ENCODE measurements at regions not wholly inside any gene's neighbourhood (a gene's known extent, or its start where the extent isn't known, plus 50 kb on each side); places are given as distances from the start of the nearest gene placed in this dataset.
"Not testable (repeated sequence)": the region's sequence is repeated elsewhere in the genome, so short reads cannot be mapped to it uniquely, and the experiment has no call there.

- TF ChIP-seq CTCF (IDR thresholded peaks at IDR 0.05): no peak
- TF ChIP-seq POLR2A (IDR thresholded peaks at IDR 0.05): no peak
- TF ChIP-seq POLR2AphosphoS5 (IDR thresholded peaks at IDR 0.05; ENCODE audit: insufficient read depth in 1 of 2, low read depth in 1 of 2): no peak
Observed at GRCh38 chr10:53162856-53163255, 390.3 kb upstream of the MBL2 start.

GRCh38 chr10:53161231-53161630 lies 388.6 kb upstream of the MBL2 start:
- no peaks in the 10 kb centered on the region for H3K27me3 ChIP-seq
- H3K27ac ChIP-seq: no peak overlapping the region
- DNase-seq (ENCODE audit: extremely low spot score in 2 of 2): no peak
- intact Hi-C loops (cut with DNase I): no loop called here
- no peak overlapping the region for H3K4me3 ChIP-seq
- TF ChIP-seq CTCF (IDR thresholded peaks at IDR 0.05): no peak
- TF ChIP-seq POLR2A (IDR thresholded peaks at IDR 0.05): no peak
- no peak for TF ChIP-seq POLR2AphosphoS5 (IDR thresholded peaks at IDR 0.05; ENCODE audit: insufficient read depth in 1 of 2, low read depth in 1 of 2)
- peaks cover 4% of the 10 kb centered on the region for H3K9me3 ChIP-seq
- no peaks in the 10 kb centered on the region for H3K36me3 ChIP-seq
- H3K4me1 ChIP-seq: no peaks in the 10 kb centered on the region

More at GRCh38 chr10:53162856-53163255, 390.3 kb upstream of the MBL2 start:
- Histone ChIP-seq H3K36me3 (no peaks in the 10 kb centered on the region), H3K9me3 (no peaks in the 10 kb centered on the region), H3K27ac (no peak overlapping the region), H3K4me1 (no peaks in the 10 kb centered on the region), H3K27me3 (no peaks in the 10 kb centered on the region), H3K4me3 (no peak overlapping the region)
- intact Hi-C loops (cut with DNase I): no loop called here
- no peak for DNase-seq (ENCODE audit: extremely low spot score in 2 of 2)

- H3K9me3 ChIP-seq; H3K4me1 ChIP-seq; H3K4me3 ChIP-seq; intact Hi-C loops (cut with DNase I); H3K36me3 ChIP-seq; H3K27me3 ChIP-seq; H3K27ac ChIP-seq; DNase-seq (ENCODE audit: extremely low spot score in 2 of 2): not testable (repeated sequence)
Observed at GRCh38 chr10:53155674-53156073, 383.1 kb upstream of the MBL2 start.

GRCh38 chr10:53153831-53154230 lies 381.2 kb upstream of the MBL2 start:
- Histone ChIP-seq H3K27ac (no peak overlapping the region), H3K9me3 (peaks cover 4% of the 10 kb centered on the region), H3K36me3 (no peaks in the 10 kb centered on the region), H3K4me3 (no peak overlapping the region), H3K27me3 (no peaks in the 10 kb centered on the region), H3K4me1 (no peaks in the 10 kb centered on the region)
- intact Hi-C loops (cut with DNase I): no loop called here
- DNase-seq (ENCODE audit: extremely low spot score in 2 of 2): no peak
- TF ChIP-seq CTCF (IDR thresholded peaks at IDR 0.05): no peak
- no peak for TF ChIP-seq POLR2A (IDR thresholded peaks at IDR 0.05)
- TF ChIP-seq POLR2AphosphoS5 (IDR thresholded peaks at IDR 0.05; ENCODE audit: insufficient read depth in 1 of 2, low read depth in 1 of 2): no peak

- TF ChIP-seq POLR2A (IDR thresholded peaks at IDR 0.05) (no peak), POLR2AphosphoS5 (IDR thresholded peaks at IDR 0.05; ENCODE audit: insufficient read depth in 1 of 2, low read depth in 1 of 2) (no peak), CTCF (IDR thresholded peaks at IDR 0.05) (no peak)
- Histone ChIP-seq H3K27ac (no peak overlapping the region), H3K4me3 (no peak overlapping the region), H3K9me3 (no peaks in the 10 kb centered on the region), H3K27me3 (no peaks in the 10 kb centered on the region), H3K4me1 (no peaks in the 10 kb centered on the region), H3K36me3 (no peaks in the 10 kb centered on the region)
- no peak for DNase-seq (ENCODE audit: extremely low spot score in 2 of 2)
- intact Hi-C loops (cut with DNase I): no loop called here
Observed at GRCh38 chr10:53140506-53140905, 367.9 kb upstream of the MBL2 start.

GRCh38 chr10:53135897-53136253 lies 363.3 kb upstream of the MBL2 start:
- no peak overlapping the region for H3K4me3 ChIP-seq
- no peaks in the 10 kb centered on the region for H3K27me3 ChIP-seq
- H3K9me3 ChIP-seq: no peaks in the 10 kb centered on the region
- no peak for DNase-seq (ENCODE audit: extremely low spot score in 2 of 2)
- H3K27ac ChIP-seq: no peak overlapping the region
- H3K4me1 ChIP-seq: no peaks in the 10 kb centered on the region
- TF ChIP-seq POLR2A (IDR thresholded peaks at IDR 0.05): no peak
- TF ChIP-seq POLR2AphosphoS5 (IDR thresholded peaks at IDR 0.05; ENCODE audit: insufficient read depth in 1 of 2, low read depth in 1 of 2): no peak
- TF ChIP-seq CTCF (IDR thresholded peaks at IDR 0.05): no peak
- intact Hi-C loops (cut with DNase I): no loop called here
- H3K36me3 ChIP-seq: no peaks in the 10 kb centered on the region
